Midbrain (tissue), 1 donor: ENCODE measurements at regions not wholly inside any gene's neighbourhood (a gene's known extent, or its start where the extent isn't known, plus 50 kb on each side); places are given as distances from the start of the nearest gene placed in this dataset.
"Not testable (repeated sequence)": the region's sequence is repeated elsewhere in the genome, so short reads cannot be mapped to it uniquely, and the experiment has no call there.

ENCODE experiments used
- DNase-seq: peaks from one replicate; lab custom pipeline; 2025; lab: John Stamatoyannopoulos, UW

GRCh38 chr13:88718781-88719180 lies 1047.6 kb downstream of the SLITRK5 start:
- no peak for DNase-seq

GRCh38 chr13:88726075-88726474 lies 1054.9 kb downstream of the SLITRK5 start:
- no peak for DNase-seq

GRCh38 chr13:88727236-88727635 lies 1056.1 kb downstream of the SLITRK5 start:
- DNase-seq: not testable (repeated sequence)

GRCh38 chr13:88729605-88730004 lies 1058.4 kb downstream of the SLITRK5 start:
- no peak for DNase-seq

- DNase-seq: no peak
These were observed 1064.9 kb downstream of the SLITRK5 start for GRCh38 chr13:88736026-88736425.

- DNase-seq: no peak
These were observed 1068.0 kb downstream of the SLITRK5 start for GRCh38 chr13:88739195-88739594.

GRCh38 chr13:88744289-88744688 lies 1073.1 kb downstream of the SLITRK5 start:
- no peak for DNase-seq

GRCh38 chr13:88745011-88745410 lies 1073.8 kb downstream of the SLITRK5 start:
- DNase-seq: no peak

GRCh38 chr13:88752041-88752440 lies 1080.9 kb downstream of the SLITRK5 start:
- DNase-seq: no peak

- no peak for DNase-seq
These were observed 1083.0 kb downstream of the SLITRK5 start for GRCh38 chr13:88754141-88754540.

- DNase-seq: no peak
These were observed 1090.0 kb downstream of the SLITRK5 start for GRCh38 chr13:88761145-88761544.

GRCh38 chr13:88764103-88764502 lies 1092.9 kb downstream of the SLITRK5 start:
- DNase-seq: no peak

GRCh38 chr13:88800505-88800904 lies 1129.3 kb downstream of the SLITRK5 start:
- DNase-seq: no peak

GRCh38 chr13:88801361-88801760 lies 1130.2 kb downstream of the SLITRK5 start:
- no peak for DNase-seq

GRCh38 chr13:88802886-88803285 lies 1131.7 kb downstream of the SLITRK5 start:
- DNase-seq: no peak

- DNase-seq: no peak
These were observed 1135.3 kb downstream of the SLITRK5 start for GRCh38 chr13:88806438-88806837.

GRCh38 chr13:88817560-88817959 lies 1146.4 kb downstream of the SLITRK5 start:
- no peak for DNase-seq

- no peak for DNase-seq
These were observed 1151.9 kb downstream of the SLITRK5 start for GRCh38 chr13:88823114-88823513.

GRCh38 chr13:88824218-88824617 lies 1153.0 kb downstream of the SLITRK5 start:
- no peak for DNase-seq

- DNase-seq: no peak
These were observed 1168.9 kb downstream of the SLITRK5 start for GRCh38 chr13:88840085-88840484.

- DNase-seq: not testable (repeated sequence)
These were observed 1181.1 kb downstream of the SLITRK5 start for GRCh38 chr13:88852293-88852692.

- no peak for DNase-seq
These were observed 1186.1 kb downstream of the SLITRK5 start for GRCh38 chr13:88857256-88857655.

- no peak for DNase-seq
These were observed 1191.0 kb downstream of the SLITRK5 start for GRCh38 chr13:88862095-88862620.

- DNase-seq: no peak
These were observed 1191.9 kb downstream of the SLITRK5 start for GRCh38 chr13:88863116-88863515.

- no peak for DNase-seq
These were observed 1195.0 kb downstream of the SLITRK5 start for GRCh38 chr13:88866195-88866594.
